H9 (cell line): ENCODE measurements at regions not wholly inside any gene's neighbourhood (a gene's known extent, or its start where the extent isn't known, plus 50 kb on each side); places are given as distances from the start of the nearest gene placed in this dataset.

ENCODE experiments used
- DNase-seq: peaks from one replicate; pipeline ENCODE4 v3.0.0-alpha.2; 2017
- H2AFZ ChIP-seq: one replicate; pipeline ENCODE4 v1.6.1; 2013; ENCODE audit warnings: mild to moderate bottlenecking, low read length, control low read depth, moderate library complexity
- H2AK5ac ChIP-seq: 2 replicates; pipeline ENCODE4 v1.6.1; 2013; ENCODE audit warnings: low read length, control low read depth, mixed read lengths; ENCODE audit not compliant: insufficient read length
- H2BK120ac ChIP-seq: one replicate; pipeline ENCODE4 v1.6.1; 2013; ENCODE audit warnings: low read depth, mild to moderate bottlenecking, low read length, control low read depth, inconsistent platforms; ENCODE audit not compliant: poor library complexity, severe bottlenecking
- H2BK12ac ChIP-seq: 2 replicates; pipeline ENCODE4 v1.6.1; 2013; ENCODE audit warnings: low read length, control low read depth, mixed read lengths, low read depth; ENCODE audit not compliant: insufficient read length
- H2BK15ac ChIP-seq: 2 replicates; pipeline ENCODE4 v1.6.1; 2013; ENCODE audit warnings: low read depth, low read length, control low read depth
- H2BK20ac ChIP-seq: one replicate; pipeline ENCODE4 v1.6.1; 2013; ENCODE audit warnings: low read depth, mild to moderate bottlenecking, low read length, control low read depth, inconsistent platforms; ENCODE audit not compliant: poor library complexity, severe bottlenecking
- H2BK5ac ChIP-seq: 2 replicates; pipeline ENCODE4 v1.6.1; 2013; ENCODE audit warnings: low read length, control low read depth, mixed read lengths; ENCODE audit not compliant: insufficient read length
- H3K14ac ChIP-seq: 2 replicates; pipeline ENCODE4 v1.6.1; 2013; ENCODE audit warnings: low read length, control low read depth; ENCODE audit not compliant: insufficient read depth
- H3K18ac ChIP-seq: 2 replicates; pipeline ENCODE4 v1.6.1; 2013; ENCODE audit warnings: low read depth, mild to moderate bottlenecking, mixed read lengths, low read length, control low read depth; ENCODE audit not compliant: insufficient read length
- H3K23ac ChIP-seq: 2 replicates; pipeline ENCODE4 v1.6.1; 2013; ENCODE audit warnings: low read length, control low read depth, mixed read lengths, low read depth; ENCODE audit not compliant: insufficient read length
- H3K23me2 ChIP-seq: 2 replicates; pipeline ENCODE4 v1.6.1; 2013; ENCODE audit warnings: low read depth, mild to moderate bottlenecking, mixed read lengths, low read length, control low read depth; ENCODE audit not compliant: insufficient read length, poor library complexity, severe bottlenecking
- H3K27ac ChIP-seq: 2 replicates; pipeline ENCODE4 v1.5.1; 2013; ENCODE audit warnings: low read length, control low read depth, mixed read lengths, low read depth; ENCODE audit not compliant: insufficient read length
- H3K27me3 ChIP-seq: 2 replicates; pipeline ENCODE4 v1.6.1; 2013; ENCODE audit warnings: low read length, control low read depth, inconsistent platforms; ENCODE audit not compliant: insufficient read depth
- H3K4ac ChIP-seq: 2 replicates; pipeline ENCODE4 v1.6.1; 2013; ENCODE audit warnings: low read depth, mild to moderate bottlenecking, control low read depth, inconsistent platforms, low read length, moderate library complexity
- H3K4me1 ChIP-seq: 2 replicates; pipeline ENCODE4 v1.6.1; 2013; ENCODE audit warnings: low read length, control low read depth, inconsistent platforms; ENCODE audit not compliant: insufficient read depth
- H3K4me2 ChIP-seq: 2 replicates; pipeline ENCODE4 v1.6.1; 2013; ENCODE audit warnings: low read length, control low read depth, mixed read lengths; ENCODE audit not compliant: insufficient read length, insufficient read depth
- H3K56ac ChIP-seq: 2 replicates; pipeline ENCODE4 v1.6.1; 2013; ENCODE audit warnings: low read depth, mild to moderate bottlenecking, mixed read lengths, low read length, control low read depth; ENCODE audit not compliant: insufficient read length
- H3K79me1 ChIP-seq: 2 replicates; pipeline ENCODE4 v1.6.1; 2013; ENCODE audit warnings: low read depth, mild to moderate bottlenecking, moderate library complexity, low read length, control low read depth, inconsistent platforms; ENCODE audit not compliant: insufficient read depth, poor library complexity, severe bottlenecking
- H3K79me2 ChIP-seq: 2 replicates; pipeline ENCODE4 v1.6.1; 2013; ENCODE audit warnings: low read length, control low read depth, inconsistent platforms; ENCODE audit not compliant: insufficient read depth
- H3K9ac ChIP-seq: 2 replicates; pipeline ENCODE4 v1.6.1; 2013; ENCODE audit warnings: low read length, control low read depth, mixed read lengths; ENCODE audit not compliant: insufficient read length; ENCODE audit errors: extremely low read depth
- H3K9me3 ChIP-seq: one replicate; pipeline ENCODE4 v1.6.1; 2013; ENCODE audit warnings: low read depth, low read length, inconsistent platforms; ENCODE audit not compliant: control insufficient read depth
- H3T11ph ChIP-seq: one replicate; pipeline ENCODE4 v1.6.1; 2013; ENCODE audit warnings: mild to moderate bottlenecking, low read length, control low read depth, inconsistent platforms
- H4K20me1 ChIP-seq: one replicate; pipeline ENCODE4 v1.6.1; 2013; ENCODE audit not compliant: control insufficient read depth, insufficient read length, insufficient read depth
- H4K5ac ChIP-seq: 2 replicates; pipeline ENCODE4 v1.6.1; 2013; ENCODE audit warnings: low read depth, mild to moderate bottlenecking, mixed read lengths, low read length, control low read depth; ENCODE audit not compliant: insufficient read length
- H4K8ac ChIP-seq: replicated peaks from 2 replicates; pipeline ENCODE4 v1.6.1; 2013; ENCODE audit warnings: low read length, control low read depth, mixed read lengths, low read depth; ENCODE audit not compliant: insufficient read length
- H4K91ac ChIP-seq: 2 replicates; pipeline ENCODE4 v1.6.1; 2013; ENCODE audit warnings: low read depth, mild to moderate bottlenecking, moderate library complexity, mixed read lengths, low read length, control low read depth; ENCODE audit not compliant: insufficient read length
- H3K27ac Mint-ChIP-seq, 3 experiments: 2 replicates in 2 of 3; 3 replicates in 1 of 3; pipeline ENCODE4 v1.8.0; 2020 to 2021; ENCODE audit warnings: mixed read lengths in 3 of 3, mild to moderate bottlenecking in 1 of 3, moderate library complexity in 1 of 3
- H3K27me3 Mint-ChIP-seq: 2 replicates; pipeline ENCODE4 v1.8.0; 2021; ENCODE audit warnings: low read depth, mild to moderate bottlenecking, moderate library complexity, mixed read lengths
- H3K36me3 Mint-ChIP-seq, 3 experiments: 2 replicates in 2 of 3; 3 replicates in 1 of 3; pipeline ENCODE4 v1.8.0; 2020 to 2021; ENCODE audit warnings: low read depth in 3 of 3, mixed read lengths in 3 of 3; ENCODE audit not compliant: insufficient read depth in 1 of 3
- H3K4me1 Mint-ChIP-seq, 2 experiments: 2 replicates each; pipeline ENCODE4 v1.8.0; 2020; ENCODE audit warnings: mixed read lengths in 2 of 2
- H3K4me3 Mint-ChIP-seq, 2 experiments: 2 replicates in 1 of 2; 3 replicates in 1 of 2; pipeline ENCODE4 v1.8.0; 2020 to 2021; ENCODE audit warnings: mild to moderate bottlenecking in 2 of 2, mixed read lengths in 2 of 2, moderate library complexity in 1 of 2
- H3K9me3 Mint-ChIP-seq, 2 experiments: 2 replicates in 1 of 2; 3 replicates in 1 of 2; pipeline ENCODE4 v1.8.0; 2020; ENCODE audit warnings: mild to moderate bottlenecking in 2 of 2, mixed read lengths in 2 of 2, moderate library complexity in 1 of 2
- WGBS: extraction: QIAGEN DNeasy Blood & Tissue Kit; methylation state at CpG from one replicate; pipeline ENCODE4 v1.1.7; 2013; ENCODE audit warnings: missing lambda C conversion rate, low lambda C conversion rate, mixed read lengths; ENCODE audit not compliant: insufficient read length; ENCODE audit errors: extremely low coverage; 5-methylcytosine and 5-hydroxymethylcytosine counted together
- TF ChIP-seq, protein P1 (sequence below): fragments of 200-600 bp; sonication (generic); conservative IDR thresholded peaks from 3 replicates; pipeline ENCODE4 v1.8.0; 2021; ENCODE audit warnings: antibody characterized with exemption, mild to moderate bottlenecking

DNA sequence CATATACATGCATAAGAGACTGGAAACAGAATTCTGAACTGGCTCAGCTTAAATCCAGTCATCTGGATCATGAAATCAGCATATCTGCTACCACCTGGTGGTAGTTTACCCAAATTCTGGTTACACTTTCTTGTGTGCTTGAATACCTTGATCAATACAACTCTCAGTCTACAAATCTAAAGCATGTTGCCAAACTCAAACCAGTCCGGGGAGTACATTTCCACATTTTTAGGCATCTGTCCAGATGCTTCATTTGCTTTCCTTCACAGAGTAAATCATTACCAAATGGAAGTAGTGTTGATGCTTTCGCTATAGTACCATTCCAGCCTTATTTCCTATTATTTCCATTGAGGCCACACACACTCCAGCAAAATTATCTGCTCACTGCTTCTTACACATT lies 126.4 kb downstream of the P2RY1 start:
- H3K9me3 Mint-ChIP-seq, result peaks cover 14 to 22% of the 10 kb centered on the region in 2 experiments; a peak in 4 of 5 replicates
- no peaks in the 10 kb centered on the region for H3K79me1 ChIP-seq
- WGBS, result no CpG with 5 or more reads among the region's 2 CpGs
- 0 out of 4 replicates have a peak, but pooled peaks cover 0 to 4% of the 10 kb centered on the region in 2 experiments for H3K4me1 Mint-ChIP-seq
- no peak for DNase-seq
- no peak overlapping the region for H2BK12ac ChIP-seq
- H3T11ph ChIP-seq, result no peak overlapping the region
- no peaks in the 10 kb centered on the region for H3K27me3 Mint-ChIP-seq
- H4K20me1 ChIP-seq, result no peaks in the 10 kb centered on the region
- H3K56ac ChIP-seq, result no peak overlapping the region
- H3K4ac ChIP-seq, result no peak overlapping the region
- no peaks in the 10 kb centered on the region for H3K79me2 ChIP-seq
- no peak overlapping the region for H3K23ac ChIP-seq
- H2AFZ ChIP-seq, result no peak overlapping the region
- no peak overlapping the region for H2BK20ac ChIP-seq
- H4K5ac ChIP-seq, result no peak overlapping the region
- no peak overlapping the region for H2BK120ac ChIP-seq
- H3K4me2 ChIP-seq, result no peak overlapping the region
- H3K27ac ChIP-seq, result no peak overlapping the region
- no peaks in the 10 kb centered on the region for H3K9me3 ChIP-seq
- no peak overlapping the region for H4K91ac ChIP-seq
- no peak overlapping the region for H3K27ac Mint-ChIP-seq
- no peak overlapping the region for H3K18ac ChIP-seq
- H3K27me3 ChIP-seq, result no peaks in the 10 kb centered on the region
- H2AK5ac ChIP-seq, result no peak overlapping the region
- no peak overlapping the region for H2BK5ac ChIP-seq
- no peak overlapping the region for H3K9ac ChIP-seq
- no peaks in the 10 kb centered on the region for H3K4me1 ChIP-seq
- peaks cover 9 to 15% (median 10%) of the 10 kb centered on the region in 3 experiments; a peak in 6 of 7 replicates for H3K36me3 Mint-ChIP-seq
- H2BK15ac ChIP-seq, result no peak overlapping the region
- no peak overlapping the region for H3K14ac ChIP-seq
- TF ChIP-seq, protein P1, sequence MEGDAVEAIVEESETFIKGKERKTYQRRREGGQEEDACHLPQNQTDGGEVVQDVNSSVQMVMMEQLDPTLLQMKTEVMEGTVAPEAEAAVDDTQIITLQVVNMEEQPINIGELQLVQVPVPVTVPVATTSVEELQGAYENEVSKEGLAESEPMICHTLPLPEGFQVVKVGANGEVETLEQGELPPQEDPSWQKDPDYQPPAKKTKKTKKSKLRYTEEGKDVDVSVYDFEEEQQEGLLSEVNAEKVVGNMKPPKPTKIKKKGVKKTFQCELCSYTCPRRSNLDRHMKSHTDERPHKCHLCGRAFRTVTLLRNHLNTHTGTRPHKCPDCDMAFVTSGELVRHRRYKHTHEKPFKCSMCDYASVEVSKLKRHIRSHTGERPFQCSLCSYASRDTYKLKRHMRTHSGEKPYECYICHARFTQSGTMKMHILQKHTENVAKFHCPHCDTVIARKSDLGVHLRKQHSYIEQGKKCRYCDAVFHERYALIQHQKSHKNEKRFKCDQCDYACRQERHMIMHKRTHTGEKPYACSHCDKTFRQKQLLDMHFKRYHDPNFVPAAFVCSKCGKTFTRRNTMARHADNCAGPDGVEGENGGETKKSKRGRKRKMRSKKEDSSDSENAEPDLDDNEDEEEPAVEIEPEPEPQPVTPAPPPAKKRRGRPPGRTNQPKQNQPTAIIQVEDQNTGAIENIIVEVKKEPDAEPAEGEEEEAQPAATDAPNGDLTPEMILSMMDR, result peak; percentile 59
- no peak overlapping the region for H3K4me3 Mint-ChIP-seq
- H3K23me2 ChIP-seq, result no peaks in the 10 kb centered on the region
- no peak overlapping the region for H4K8ac ChIP-seq
